SU-DHL-6 (cell line): ENCODE measurements at regions not wholly inside any gene's neighbourhood (a gene's known extent, or its start where the extent isn't known, plus 50 kb on each side); places are given as distances from the start of the nearest gene placed in this dataset.

Experiments
- EZH2phosphoT487 ChIP-seq: fragments of 200-600 bp; sonication (generic), shearing (Covaris generic); conservative IDR thresholded peaks from 2 replicates; pipeline ENCODE4 v1.6.1; 2018; ENCODE audit warnings: mild to moderate bottlenecking, antibody characterized with exemption, low read length, moderate library complexity, mixed read lengths
- TF ChIP-seq, protein P1 (sequence below): fragments of 200-600 bp; sonication (generic); IDR thresholded peaks from one replicate; pipeline ENCODE4 v1.5.1; 2017; ENCODE audit warnings: antibody characterized with exemption, mild to moderate bottlenecking, low read length, moderate library complexity; ENCODE audit not compliant: insufficient read depth, poor library complexity, severe bottlenecking

DNA sequence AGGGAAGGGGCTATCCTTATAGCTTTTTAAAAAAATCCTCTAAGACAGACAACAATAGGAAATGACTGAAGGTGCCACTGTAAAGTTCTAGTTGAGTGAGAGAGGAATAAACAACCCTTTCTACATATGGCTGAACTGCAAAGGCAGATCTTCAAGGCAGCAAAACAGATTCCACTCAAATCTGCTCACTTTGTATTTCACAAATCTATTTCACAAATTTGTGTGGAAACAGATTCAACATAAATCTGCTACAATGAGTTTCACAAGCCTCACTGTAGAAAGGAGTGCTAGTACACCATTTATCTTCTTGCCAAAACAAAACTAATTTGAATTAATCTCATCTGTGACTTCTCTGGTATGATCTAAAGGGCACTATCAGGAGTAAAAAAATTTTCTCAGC, 451.3 kb downstream of the PLA2G4A start:
- TF ChIP-seq, protein P1, sequence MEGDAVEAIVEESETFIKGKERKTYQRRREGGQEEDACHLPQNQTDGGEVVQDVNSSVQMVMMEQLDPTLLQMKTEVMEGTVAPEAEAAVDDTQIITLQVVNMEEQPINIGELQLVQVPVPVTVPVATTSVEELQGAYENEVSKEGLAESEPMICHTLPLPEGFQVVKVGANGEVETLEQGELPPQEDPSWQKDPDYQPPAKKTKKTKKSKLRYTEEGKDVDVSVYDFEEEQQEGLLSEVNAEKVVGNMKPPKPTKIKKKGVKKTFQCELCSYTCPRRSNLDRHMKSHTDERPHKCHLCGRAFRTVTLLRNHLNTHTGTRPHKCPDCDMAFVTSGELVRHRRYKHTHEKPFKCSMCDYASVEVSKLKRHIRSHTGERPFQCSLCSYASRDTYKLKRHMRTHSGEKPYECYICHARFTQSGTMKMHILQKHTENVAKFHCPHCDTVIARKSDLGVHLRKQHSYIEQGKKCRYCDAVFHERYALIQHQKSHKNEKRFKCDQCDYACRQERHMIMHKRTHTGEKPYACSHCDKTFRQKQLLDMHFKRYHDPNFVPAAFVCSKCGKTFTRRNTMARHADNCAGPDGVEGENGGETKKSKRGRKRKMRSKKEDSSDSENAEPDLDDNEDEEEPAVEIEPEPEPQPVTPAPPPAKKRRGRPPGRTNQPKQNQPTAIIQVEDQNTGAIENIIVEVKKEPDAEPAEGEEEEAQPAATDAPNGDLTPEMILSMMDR, result no peak
- TF ChIP-seq EZH2phosphoT487, result no peak
